Gastroesophageal sphincter (tissue), 3 donors: ENCODE measurements at regions not wholly inside any gene's neighbourhood (a gene's known extent, or its start where the extent isn't known, plus 50 kb on each side); places are given as distances from the start of the nearest gene placed in this dataset.
"Not testable (repeated sequence)": the region's sequence is repeated elsewhere in the genome, so short reads cannot be mapped to it uniquely, and the experiment has no call there.

Source experiments
- CTCF ChIP-seq, 4 experiments: fragments of 200-600 bp in 2 of 4; fragments of 450-650 bp in 2 of 4; sonication (generic) in 1 of 4; IDR thresholded peaks; one replicate each; pipeline ENCODE4 v1.5.1; 2017 to 2019; ENCODE audit warnings: antibody characterized with exemption in 4 of 4, mild to moderate bottlenecking in 2 of 4, moderate library complexity in 2 of 4
- EP300 ChIP-seq: sonication (generic); formaldehyde crosslinking; IDR thresholded peaks from one replicate; pipeline ENCODE4 v1.6.1; 2017; ENCODE audit warnings: antibody characterized with exemption, mild to moderate bottlenecking
- POLR2A ChIP-seq, 2 donors: fragments of 450-650 bp; IDR thresholded peaks; one replicate each; pipeline ENCODE4 v1.6.1; 2017; ENCODE audit warnings: antibody characterized with exemption in 2 of 2, mild to moderate bottlenecking in 2 of 2, moderate library complexity in 1 of 2
- POLR2AphosphoS5 ChIP-seq: sonication (generic); formaldehyde crosslinking; IDR thresholded peaks from one replicate; pipeline ENCODE4 v1.6.1; 2017; ENCODE audit warnings: antibody characterized with exemption

DNA sequence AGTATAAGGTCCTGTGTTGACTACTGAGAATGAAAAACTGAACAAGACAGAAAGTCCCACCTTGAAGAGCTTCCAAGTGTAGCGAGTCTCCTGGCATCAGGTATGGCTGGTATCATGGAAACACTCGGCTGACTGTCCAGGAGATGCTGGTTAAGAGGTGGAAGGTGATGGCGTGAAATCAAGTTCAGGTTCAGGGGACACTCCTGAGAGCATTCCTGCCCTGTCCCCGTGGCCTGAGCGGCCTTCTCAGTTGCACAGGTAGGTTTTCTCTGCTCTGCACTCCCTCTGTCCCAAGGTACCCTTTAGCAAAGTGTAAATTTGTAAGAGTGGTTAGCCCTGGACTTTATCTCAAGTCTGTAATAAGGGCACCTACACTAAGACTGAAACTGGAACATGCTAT, 713.7 kb upstream of the TPTE start:
- TF ChIP-seq CTCF (IDR thresholded peaks at IDR 0.05); POLR2AphosphoS5; POLR2A (IDR thresholded peaks at IDR 0.05); EP300: not testable (repeated sequence)
